Inflammatory macrophage (primary cell): ENCODE measurements at regions not wholly inside any gene's neighbourhood (a gene's known extent, or its start where the extent isn't known, plus 50 kb on each side); places are given as distances from the start of the nearest gene placed in this dataset.
"Not testable (repeated sequence)": the region's sequence is repeated elsewhere in the genome, so short reads cannot be mapped to it uniquely, and the experiment has no call there.

Experiments used
- DNase-seq, 2 donors: peaks; one replicate each; pipeline ENCODE4 v3.0.0-alpha.2; 2020 to 2022

DNA sequence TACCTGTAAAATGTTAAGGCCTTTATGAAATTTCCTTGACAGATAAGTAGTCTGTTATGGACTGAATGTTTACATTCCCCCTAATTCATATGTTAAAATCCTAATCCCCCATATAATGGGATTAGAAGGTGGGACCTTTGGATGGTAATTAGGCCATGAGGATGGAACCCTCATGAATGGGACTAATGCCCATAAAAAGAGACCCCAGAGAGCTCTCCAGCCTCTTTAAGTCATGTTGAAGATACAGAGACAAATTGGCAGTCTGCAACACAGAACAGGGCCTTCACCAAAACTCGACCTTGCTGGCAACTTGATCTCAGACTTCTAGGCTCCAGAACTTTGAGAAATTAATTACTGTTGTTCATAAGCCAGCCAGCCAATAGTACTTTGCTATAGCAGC is 1344.5 kb upstream of the PCDH7 start:
- no peak for DNase-seq

DNA sequence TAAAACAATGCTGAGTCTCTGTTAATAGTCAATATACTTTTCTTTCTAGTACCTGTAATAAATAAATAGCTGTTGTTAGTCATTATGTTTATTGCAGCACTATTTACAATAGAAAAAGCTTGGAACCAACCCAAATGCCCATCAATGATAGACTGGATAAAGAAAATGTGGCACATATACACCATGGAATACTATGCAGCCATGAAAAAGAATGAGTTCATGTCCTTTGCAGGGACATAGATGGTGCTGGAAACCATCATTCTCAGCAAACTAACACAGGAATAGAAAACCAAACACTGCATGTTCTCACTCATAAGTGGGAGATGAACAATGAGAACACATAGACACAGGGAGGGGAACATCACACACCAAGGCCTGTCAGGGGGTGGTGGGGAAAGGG is 1341.9 kb upstream of the PCDH7 start:
- DNase-seq: not testable (repeated sequence)

DNA sequence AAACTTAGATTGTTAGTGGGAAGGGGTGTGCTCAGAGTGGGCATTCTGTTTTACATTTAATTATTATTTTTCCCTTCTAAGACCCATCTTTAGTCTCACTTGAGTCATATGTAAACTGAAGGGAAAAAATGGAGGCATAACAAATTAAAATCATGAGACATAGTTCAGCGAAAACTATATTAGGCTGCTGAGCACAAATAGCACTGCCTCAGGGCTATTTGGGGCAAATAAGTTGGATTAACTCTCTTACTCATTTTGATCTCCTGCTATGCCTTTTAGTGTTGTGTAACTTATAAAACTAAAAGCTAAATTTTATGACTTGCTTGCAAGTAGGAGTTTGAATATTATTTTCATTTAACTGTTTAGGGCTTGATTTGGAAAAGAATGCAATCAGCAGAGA is 1329.2 kb upstream of the PCDH7 start:
- DNase-seq: no peak

DNA sequence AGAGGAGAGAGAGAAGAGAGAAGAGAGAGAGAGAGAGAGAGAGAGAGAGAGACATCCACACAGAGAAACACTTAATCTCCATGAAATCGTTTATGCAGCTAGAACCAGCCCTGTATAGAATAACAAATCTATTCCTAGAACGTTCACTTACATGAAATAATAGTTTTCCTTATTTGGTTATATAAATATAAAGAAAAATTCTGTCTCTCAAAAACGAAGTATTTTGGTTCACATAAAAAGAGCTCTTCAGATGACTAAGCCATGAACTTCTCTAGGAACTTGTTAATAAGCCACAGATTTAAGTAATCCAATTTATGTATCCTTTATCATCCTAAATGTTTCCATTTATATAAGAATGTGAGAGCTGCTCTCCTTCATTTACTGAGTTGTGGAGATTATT is 1315.1 kb upstream of the PCDH7 start:
- DNase-seq: no peak

DNA sequence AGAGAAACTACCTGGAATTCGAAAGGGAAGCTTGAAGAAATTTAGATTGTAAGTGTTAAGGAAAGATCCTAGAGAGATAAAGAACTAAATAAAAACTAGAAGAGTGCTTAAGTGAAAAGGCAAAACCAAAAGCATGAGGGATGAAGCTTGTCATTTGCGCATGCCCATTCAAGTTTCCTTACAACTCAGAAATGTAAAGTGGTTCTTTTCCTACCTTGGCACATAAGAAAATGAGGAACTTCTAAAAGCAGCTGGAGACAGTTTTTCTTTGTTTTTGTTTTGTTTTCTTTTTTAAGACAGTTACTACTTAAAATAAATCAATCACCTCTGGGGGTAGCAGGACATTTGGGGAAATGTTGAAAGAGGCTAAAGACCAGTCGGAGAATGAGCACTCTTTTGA is 1304.4 kb upstream of the PCDH7 start:
- DNase-seq: no peak

DNA sequence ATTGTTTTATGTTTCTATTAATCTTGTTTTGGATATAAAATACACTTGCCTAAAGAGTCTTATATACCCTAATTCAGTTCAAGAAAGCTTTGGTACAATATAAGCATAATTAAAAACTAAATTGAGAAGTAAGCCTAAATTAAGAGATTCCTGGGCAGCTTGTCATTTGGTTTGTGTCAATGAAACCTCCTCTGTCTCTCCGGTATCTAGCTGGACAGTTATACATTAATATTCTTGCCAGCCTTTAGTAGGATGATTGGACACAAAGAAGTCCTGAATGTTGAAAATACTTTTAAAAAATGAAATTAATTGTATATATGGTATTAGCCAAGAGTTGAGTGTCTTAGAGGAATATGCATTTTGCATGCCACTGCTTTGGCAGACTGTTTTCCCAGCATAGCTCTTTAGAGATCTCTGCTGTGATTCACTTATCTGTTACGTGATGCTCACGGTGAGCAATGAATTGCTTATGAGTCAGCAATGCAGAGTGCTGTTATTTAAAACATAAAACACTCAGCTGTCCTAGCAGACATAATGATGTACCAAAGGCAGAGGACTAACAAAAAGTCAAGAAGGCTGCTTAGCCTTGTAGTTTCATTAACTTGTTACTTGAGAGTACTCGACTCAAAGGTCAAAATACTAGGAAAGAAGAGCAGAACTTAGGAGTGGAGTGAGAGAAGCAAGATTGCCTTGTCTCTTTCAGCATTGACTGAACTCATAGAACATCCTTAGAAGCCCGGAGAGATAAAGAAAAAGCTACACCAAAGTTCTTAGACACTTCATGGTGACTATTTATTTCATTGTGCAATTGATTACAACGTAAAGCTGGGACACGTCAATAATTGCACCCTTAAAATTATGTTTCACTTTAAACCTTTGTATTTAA is 1296.1 kb upstream of the PCDH7 start:
- DNase-seq: no peak

DNA sequence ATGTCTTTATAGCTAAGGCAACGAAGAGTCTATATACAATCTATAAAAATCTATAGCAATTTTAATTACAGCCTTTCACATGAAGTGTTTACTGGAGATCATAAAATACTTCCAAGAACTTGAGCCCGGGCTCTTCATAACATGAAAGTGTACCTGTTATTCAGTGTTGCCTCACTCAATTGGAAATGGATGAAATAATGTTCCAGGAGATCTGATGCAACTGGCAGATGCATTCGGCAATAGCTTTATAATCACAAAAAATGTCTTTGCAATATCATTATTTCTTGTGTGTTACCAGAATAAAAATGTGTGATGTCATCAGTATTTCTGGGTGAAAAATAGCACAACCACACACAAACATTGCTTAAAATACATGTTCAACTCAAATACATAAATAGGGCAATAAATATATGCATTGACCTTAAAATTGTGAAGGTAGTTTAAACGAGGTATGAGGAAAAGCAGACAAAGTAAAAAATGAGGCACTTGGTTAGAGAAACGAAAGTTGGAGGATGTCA is 1266.8 kb upstream of the PCDH7 start:
- DNase-seq: no peak

DNA sequence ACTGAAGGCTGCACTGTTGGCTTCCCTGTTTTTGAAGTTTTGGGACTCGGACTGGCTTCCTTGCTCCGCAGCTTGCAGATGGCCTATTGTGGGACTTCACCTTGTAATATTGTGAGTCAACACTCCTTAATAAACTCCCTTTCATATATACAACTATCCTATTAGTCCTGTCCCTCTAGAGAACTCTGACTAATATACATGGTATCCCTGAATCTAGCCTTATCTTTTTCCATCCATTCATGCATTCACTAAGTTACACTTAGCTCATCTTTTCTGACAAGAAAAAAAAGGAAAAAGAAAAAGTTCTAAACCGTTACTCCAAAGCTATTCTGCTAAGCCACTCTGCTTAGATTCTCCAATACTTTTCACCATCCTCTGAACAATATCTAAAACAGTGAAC is 1260.2 kb upstream of the PCDH7 start:
- no peak for DNase-seq

DNA sequence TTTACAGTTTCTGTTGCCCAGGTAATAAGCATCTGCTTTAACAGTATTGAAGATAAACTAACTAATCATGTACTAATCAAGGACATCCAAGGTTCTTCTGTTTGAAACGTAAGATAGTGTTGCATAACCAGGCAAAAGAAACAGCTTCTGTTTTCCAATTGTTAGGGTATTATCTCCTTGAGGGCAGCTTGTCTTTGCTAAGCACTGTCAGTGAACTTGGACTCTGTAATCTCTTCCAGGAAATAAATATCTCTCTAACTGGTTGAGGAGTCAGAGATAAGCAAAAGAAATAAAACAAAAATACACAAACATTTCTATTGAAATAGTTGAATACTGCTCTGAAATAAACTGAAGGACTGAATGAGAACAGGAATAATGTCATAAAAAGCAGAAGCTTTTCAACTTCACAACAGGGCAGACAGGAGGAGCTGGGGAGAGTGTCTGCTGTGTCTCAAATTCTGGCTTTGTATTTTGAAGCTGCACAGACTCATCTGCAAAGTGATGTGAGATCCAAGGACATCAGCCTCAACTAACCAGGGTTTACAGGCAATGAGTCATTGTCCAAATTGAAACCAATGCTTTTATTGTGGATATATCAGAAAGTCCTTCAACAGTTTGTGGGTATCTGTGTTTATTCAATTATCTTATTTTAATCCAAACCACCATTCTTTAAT is 1253.0 kb upstream of the PCDH7 start:
- no peak for DNase-seq
